ENCODE measurements at regions not wholly inside any gene's neighbourhood (a gene's known extent, or its start where the extent isn't known, plus 50 kb on each side); places are given as distances from the start of the nearest gene placed in this dataset.
"Not testable (repeated sequence)": the region's sequence is repeated elsewhere in the genome, so short reads cannot be mapped to it uniquely, and the experiment has no call there.

DNA sequence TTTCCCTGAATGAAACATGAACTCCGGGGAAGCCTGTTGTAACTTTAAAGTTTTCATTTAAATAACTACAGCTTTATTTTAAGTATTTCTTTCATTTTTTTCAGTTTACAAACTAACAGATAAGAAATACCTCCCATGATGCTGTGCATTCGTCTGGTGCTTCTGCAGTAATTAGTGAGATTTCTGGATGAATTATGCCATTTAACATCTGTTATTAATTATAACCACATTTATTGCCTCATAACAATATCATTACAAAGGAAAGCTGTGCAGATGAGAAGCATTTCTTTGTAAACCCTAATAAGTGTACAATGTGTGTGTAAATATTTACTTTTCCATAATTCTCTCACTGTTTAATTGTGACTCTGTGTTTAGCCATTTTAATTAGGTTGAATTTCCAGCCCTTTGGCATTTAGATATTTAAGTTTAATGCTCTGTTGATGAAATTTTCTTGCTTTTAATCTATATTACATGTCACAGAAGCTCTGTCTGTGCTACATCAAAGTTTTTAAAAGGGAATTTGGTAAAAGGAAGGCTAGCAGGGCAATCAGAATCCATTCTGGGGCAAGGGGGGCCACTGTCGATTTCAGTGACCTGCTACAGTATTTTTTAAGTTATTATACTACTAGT, 418.0 kb downstream of the SPATA31D1 start:
- no peak for DNase-seq

DNA sequence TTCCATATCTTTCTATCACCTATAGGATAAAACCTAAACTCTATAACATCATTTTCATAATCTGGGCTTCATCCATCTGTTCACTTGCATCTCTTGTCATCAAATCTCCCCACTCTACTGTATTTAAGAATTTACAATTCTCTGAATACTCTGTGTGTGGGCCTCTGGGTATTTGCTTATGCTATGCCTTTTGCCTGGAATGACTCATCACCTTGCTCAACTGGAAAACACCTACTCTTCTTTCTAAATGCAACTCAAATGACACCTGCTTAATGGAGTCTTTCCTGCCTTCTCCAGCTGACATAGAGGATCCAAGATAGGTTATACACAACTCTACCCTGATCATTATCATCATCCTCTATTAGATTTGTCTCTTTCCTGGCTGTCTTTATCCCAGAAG, 421.7 kb downstream of the SPATA31D1 start:
- no peak for DNase-seq

DNA sequence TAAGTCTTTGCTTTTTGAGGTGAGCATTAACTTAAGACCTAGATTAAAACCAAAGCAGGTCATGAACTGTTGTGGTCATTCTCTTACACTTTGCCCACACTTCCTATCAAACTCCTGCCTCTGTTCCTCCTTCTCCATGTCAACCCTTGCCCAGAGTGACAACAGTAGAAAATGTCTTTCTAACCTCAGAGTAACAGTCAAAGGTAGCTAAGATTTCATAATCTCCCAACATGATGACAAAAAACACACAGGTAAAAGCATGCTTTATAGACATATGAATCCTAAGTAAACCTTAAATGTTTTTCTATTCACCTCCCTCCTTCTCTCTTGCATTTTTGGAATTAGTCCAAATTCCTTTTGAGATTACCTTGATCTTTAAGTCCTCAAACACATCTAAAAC, 422.3 kb downstream of the SPATA31D1 start:
- no peak for DNase-seq

DNA sequence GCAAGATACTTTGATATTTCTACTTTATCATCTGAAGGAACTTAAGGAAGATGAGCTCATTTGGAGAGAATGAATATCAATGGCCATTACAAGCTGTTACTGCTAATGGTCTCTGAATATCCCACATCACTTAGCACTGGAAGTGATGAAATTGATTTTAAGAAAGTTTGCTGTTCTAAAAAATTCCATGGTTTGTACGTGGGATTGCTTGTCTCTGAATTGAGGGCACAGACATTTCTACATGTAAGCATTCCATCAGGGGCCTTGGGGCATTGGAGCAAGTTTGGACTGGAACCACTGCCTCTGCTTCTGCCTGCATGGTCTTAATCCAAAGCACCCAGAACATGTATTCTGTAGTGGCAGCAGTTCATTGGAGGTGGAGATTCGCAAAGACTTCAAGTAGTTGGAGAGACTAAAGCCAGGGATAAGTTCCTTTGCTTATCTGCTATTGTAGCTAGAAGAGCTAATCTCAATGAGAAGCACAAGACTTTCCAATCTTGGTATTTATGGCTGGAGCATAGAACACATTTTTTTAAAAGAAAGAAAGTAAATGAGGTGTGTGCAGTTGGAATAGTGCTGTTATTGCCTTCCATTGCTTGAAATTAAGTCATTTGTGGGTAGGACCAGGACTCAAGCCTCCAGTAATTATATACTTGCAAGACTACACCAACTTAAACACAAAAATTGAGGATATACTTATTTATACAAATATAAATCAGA, 424.2 kb downstream of the SPATA31D1 start:
- no peak for DNase-seq

DNA sequence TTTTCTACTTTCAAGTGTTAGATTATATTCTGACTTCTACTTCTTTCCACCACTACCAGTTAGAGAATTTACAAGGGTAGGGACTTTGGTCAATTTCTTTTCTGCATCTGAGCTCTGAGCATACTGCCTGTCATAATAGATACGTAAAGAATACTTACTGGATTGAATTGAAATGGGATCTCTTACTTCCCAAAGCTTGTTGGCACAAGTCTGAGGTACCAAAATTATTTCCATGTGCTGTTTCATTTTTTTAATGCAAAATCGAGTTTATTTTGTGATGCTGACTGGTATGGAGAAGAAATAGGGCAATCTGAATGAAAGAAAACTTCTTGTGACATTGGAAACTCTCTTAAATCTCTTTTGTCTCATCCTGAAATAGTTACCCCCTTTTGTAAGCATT, 428.9 kb downstream of the SPATA31D1 start:
- no peak for DNase-seq

DNA sequence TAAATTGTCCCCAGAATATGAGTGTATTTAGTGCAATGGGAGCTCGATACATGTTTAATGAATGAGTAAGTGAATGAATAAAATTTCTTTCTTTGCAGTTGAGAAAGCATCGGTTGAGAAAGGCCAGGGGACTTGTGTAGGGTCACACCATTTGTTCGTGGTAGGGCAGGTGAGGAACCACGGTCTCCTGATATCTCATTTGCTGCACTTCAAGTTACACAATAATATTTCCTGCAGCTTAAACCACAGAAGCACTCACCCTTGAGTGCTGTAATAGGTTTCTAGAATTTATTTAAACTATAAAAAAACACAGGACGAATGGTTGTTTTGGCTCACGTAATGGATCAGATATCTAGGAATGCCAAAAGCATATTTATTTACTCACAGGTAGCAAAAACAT, 429.8 kb downstream of the SPATA31D1 start:
- no peak for DNase-seq

DNA sequence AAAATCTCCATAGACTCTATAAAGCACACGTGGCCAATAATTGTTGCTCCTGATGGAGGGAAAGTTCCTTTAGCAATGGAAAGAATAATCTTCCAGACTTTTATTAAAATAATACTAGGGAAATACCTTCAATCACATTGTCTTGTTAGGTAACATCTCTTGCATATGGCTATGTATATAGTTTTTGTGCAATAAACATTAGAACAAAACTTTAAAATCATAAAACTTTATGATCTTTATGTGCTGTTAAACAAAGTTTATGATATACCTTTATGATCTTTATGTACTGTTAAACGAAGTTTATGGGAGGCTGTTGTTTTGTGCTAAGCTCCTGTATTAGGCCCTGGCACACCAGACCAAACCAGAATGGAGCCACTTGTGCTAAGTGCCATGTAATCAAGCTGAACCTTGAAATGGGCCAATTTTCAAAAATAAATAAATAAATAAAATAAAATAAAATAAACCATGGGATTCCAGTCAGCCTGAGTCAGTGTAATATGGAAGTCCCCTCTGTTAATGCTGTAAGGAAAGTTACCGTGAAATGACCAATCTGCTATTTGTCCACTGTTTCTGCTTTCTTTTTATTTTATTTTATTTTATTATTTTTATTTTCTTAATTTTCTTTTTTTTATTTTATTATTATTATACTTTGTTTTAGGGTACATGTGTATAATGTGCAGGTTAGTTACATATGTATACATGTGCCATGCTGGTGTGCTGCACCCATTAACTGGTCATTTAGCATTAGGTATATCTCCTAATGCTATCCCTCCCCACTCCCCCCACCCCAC, 431.3 kb downstream of the SPATA31D1 start:
- no peak for DNase-seq

DNA sequence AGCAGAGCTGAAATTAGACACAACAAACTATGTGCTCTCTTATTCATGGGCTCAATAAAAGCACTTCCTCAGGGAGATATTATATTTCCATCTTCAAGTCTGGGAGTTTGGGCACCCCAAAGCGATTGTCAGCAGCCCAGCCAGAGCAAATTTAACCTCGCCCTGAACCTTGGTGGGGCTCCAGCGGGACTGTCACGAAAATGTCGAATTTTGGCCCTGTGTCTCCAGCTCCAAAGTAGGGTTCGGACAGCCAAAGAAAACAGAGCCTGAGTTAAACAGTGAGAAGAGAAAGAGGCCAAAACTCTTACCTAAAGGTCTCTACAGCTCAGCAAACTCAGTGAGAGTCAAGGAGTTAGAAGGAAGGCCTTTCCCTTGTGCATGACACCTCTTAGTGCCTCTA, 432.9 kb downstream of the SPATA31D1 start:
- no peak for DNase-seq

DNA sequence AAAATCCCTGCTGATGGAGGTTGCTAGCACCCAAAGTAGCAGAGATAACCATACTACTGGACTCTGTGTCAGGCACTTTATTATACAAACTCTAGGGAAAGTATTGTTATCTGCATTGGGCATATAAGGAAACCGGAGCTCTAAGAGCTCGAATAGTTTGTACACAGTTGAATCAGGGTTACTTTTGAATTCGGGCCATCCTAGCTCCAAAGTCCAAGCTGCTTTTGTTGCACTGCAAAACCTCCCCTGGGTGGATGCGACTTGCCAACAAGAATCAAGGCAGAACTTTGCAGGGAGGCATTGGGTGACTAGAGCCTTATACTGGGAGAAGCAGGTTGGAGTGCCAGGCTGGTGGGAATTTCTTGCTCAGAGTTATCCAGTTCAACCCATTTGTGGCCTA, 435.1 kb downstream of the SPATA31D1 start:
- DNase-seq = no peak

DNA sequence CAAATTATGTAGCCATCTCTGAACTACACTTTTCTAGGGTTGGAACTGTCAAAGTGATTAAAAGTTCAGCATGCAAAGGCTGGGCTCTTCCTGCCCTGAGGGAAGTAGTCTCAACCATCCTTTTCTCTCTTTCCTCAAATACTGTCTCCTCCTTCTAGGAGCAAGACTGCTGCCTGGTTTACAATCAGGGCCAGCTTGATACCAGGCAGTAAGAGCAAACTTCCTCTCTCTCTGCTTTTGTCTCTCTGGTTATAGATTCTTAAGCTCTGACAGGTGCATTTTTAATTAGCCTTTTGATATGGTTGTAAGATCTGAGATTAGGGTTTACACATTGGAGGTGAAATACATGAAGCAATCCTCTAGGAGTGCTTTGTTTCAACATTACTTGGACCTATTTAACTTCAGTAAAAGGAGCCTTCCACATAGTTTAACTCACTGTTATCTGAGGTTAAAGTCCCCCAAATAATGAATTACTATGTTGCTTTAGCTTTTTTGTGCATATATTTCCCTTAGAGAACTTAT, 436.1 kb downstream of the SPATA31D1 start:
- no peak for DNase-seq

DNA sequence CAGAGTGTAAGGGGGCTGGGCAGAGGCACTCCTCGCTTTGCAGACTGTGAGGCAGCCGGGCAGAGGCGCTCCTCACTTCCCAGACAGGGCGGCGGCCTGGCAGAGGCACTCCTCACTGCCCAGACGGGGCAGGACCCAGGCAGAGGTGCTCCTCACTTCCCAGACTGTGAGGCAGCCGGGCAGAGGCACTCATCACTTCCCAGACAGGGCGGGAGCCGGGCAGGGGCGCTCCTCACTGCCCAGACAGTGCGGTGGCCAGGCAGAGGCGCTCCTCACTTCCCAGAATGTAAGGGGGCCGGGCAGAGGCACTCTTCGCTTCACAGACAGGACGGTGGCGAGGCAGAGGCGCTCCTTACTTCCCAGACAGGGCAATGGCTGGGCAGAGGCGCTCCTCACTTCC, 442.5 kb downstream of the SPATA31D1 start:
- no peak for DNase-seq

DNA sequence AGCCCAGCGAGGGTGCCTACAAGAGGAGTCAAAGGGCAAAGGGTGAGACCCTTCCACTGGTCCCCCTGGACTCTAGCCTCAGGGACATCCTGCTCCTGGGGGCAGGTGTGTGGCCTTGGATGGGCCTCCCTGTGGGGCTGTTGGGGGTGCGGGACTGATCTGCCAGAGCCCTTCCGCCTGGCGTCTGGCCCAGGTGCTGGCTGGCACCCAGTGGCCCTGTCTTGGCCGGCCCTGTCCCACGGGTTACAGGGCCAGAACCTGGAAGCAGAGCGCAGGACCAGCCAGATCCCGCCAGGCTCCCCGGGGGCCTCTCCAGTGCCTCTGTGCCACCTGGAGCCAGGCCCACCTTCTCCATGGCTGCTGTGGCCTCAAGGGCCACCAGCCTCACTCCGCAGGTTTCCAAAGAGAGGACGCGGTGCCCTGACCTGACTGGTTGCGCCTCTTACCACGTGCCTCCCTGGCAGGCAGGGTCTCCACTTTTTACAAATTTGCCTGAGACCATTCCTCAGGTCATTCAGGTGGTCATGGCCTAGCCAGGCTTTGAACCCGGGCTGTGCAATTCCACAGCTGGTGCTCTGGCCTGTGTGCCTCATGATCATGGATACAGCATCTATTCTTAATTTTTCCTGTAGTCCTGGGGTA, 444.8 kb downstream of the SPATA31D1 start:
- not testable (repeated sequence) for DNase-seq

DNA sequence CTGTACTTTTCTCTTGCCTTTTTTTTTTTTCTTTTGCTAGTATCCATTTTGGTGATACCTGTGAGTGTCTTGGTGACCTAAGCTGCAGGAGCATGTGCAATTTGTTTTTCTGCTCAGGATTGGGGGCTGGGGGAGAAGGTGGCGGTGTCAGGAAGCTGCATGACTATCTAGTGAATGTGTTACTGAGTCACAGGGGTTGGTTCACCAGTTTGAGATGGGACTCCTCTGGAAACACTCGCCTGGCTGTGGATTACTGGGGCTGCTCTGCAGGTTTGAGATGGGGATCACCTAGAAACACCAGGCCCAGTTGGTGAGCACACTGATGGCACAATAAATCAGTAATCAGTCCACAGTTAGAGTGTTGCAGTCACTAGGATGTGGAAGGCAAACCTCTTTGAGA, 447.9 kb downstream of the SPATA31D1 start:
- DNase-seq = no peak

DNA sequence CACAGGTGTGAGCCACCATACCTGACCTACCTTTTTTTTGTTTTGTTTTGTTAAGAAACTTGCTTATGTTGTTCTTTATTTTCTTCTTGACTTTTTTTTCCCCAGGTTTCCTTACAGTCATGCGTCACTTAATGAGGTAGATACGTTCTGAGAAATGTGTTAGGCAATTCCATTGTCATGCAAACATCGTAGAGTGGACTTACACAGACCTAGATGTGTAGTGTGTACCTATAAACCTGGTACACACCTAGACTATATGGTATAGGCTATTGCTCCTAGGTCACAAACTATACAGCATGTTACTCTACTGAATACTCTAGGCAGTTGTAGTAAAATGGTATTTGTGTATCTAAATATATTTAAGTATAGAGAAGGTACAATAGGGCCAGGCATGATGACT, 448.6 kb downstream of the SPATA31D1 start:
- not testable (repeated sequence) for DNase-seq

DNA sequence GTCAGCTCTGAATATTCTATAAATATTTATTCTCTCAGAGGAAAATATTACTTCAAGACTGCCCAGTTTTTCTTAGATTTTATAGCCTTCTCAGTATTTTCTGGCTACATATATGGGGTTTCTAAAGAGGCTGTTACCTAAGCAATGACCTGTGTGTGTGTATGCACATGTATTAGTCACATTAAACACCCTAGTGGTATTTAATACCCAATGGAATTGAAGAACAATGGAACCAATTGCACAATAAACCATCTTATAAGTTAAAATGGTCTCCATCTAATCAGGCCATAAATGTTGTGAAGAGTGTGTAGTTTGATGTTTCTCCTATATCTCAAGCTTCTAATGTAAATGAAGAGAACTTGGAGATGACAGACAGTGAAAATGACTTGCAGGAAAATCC, 450.0 kb downstream of the SPATA31D1 start:
- no peak for DNase-seq

DNA sequence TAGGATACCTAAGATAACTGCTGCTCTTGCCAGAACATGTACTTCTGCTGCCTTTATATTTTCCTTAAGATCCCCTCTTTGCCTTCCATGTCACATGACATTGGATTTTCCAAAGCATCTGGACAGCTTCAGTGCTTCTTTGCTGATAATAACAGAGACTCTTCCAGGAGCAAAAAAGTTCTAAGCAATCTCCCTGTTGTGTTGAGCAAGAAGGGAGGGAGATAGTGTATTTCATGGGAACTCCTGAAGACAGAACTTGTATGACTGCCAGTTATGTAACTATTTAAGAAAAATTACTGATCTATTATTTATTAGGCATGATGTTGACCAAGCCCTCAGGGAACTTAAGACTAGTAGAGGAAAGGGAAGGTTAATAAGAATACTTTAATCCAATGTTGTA, 454.7 kb downstream of the SPATA31D1 start:
- DNase-seq = no peak

DNA sequence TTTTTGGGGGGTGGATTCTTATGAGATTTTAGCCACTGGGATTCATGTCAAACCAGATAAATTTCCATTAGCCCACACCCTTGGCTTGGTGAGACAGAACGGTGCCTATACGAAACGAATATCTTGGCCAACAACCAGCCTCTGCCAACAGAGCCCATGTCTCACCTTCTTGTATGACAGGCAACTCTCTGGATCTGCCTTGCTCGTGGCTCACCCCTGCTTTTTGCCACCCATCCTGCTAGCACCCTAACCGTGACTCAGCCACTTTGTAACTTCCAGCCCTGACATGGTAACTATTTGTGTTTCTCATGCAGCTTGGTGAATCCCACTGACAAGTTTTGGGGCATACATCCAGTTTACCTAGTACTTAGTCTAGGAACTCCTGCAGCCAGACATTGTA, 457.0 kb downstream of the SPATA31D1 start:
- DNase-seq = no peak

DNA sequence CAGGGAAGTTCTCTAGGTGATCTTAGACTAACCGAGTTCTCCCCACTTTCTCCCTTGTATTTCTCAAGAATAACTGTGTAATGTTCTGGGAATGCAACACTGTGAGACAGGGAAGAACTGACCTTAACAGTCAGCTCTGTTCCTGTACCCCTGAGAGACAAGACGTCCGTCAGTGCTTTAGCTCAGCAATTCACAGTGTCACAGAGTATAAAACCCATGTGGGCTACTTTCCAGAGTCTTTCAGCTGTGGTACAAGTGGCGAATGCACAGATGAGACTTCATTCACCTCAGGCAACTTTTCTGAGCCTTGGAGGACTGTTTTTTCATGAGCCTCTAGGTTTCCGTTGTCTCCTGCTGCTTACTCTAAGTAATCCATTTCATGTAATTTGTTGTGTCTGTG, 458.8 kb downstream of the SPATA31D1 start:
- DNase-seq = no peak

DNA sequence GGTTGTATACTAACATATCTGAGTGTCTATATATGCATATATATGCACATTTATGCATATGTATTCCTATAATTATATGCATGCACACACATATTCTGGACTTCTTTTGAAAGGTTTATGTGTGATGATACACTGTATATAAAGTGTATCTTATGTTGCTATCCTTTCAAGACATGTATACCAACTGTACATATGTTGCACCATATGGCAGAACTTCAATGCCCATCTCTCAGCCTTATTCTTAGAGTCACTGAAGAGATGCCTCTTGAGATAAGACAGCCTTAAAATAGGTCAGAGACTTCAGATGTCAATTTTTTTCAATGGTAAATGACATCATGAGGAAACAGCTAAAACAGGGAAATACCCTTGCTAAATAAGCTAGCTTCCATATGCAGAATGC, 461.4 kb downstream of the SPATA31D1 start:
- no peak for DNase-seq

DNA sequence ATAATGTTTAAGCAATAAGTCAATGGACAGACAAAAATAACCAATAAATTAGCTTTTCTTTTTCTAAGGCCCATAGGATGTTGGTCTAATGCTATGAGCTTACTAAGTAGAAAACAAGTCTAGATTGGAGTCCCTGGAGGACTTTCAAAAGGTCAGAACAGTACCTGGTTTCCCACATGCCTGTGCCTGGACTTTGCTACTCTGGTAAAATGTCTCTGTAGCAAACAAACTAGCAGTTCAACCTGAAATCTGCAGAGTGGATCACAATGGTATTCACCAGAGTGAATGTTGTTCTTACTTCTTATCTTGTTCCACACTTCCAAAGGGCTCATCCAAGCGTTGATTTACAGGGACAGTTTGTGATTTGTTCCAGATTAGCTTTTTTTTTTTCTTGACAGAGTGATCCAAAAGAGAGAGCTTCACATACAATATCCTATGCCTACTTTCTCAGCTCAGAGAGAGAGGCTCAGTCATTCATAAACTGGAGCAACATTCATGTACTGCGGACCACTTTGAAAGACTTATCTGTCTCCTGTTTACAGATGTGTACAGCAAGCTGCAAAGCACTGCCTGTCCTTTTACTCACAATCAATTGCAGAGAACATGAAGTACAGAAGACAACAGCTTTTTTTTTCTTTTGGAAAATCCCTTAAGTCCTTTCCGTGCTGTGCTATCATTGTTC, 466.1 kb downstream of the SPATA31D1 start:
- no peak for DNase-seq

DNA sequence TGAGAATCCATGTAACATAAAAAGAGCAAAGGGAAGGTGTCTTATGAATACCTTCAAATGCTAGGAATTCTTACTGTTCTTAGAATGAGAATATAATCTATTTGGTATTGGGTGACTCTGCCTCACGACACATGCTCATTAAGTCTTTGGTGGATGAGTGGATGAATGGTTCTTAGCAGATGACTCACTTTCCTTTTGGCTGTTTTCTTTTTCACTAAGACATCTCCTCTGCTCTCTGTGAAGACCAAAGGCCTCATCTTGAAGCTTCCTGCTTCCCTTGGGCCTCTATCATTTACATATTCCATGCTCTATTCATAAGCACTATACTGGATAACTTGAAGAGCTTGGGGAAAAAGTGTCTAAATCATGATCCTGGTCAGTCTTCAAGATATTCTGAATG, 468.1 kb downstream of the SPATA31D1 start:
- no peak for DNase-seq

DNA sequence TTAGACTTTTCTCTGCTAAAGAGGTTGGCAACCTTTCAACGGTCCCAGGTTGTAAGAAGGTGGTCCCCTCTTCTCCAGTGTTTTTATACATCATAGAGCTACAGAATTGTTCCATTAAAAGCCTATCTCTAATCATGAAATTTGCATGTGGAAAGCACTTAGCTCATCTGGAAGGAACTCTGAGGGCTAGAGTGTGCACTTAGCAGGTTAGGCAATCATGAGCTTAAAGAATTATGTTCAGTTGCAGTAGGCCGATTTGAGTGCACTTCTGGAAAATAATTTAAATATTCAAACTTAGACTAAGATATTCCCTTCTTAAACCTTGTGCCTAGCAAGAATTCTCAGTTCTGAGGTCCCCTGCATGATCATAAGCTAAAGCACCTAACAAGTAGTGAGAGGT, 468.7 kb downstream of the SPATA31D1 start:
- no peak for DNase-seq

DNA sequence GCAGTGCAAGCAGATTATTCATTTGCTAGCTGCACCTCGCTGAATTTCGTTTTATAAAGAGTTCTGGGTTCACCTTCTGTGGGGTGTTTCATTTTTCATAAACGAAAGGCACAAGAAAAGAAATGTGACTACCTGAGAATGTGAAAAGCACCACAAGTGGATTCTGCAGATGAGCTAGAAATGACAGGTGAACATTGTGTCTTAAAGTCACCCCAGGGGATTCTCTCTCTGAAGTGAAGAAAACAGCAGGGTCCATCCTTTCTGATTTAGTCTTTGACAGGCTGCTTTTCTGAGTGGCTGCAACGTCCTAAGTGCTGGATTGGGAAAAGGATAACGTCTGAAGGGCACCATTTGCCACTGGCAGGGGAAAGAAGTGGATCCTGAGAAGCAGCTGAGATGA, 469.3 kb downstream of the SPATA31D1 start:
- DNase-seq = no peak

All from NCI-H146 (cell line).